Vagina (tissue), 2 donors: ENCODE measurements at regions not wholly inside any gene's neighbourhood (a gene's known extent, or its start where the extent isn't known, plus 50 kb on each side); places are given as distances from the start of the nearest gene placed in this dataset.

Experiments used
- POLR2AphosphoS5 ChIP-seq, 2 donors: sonication (generic); formaldehyde crosslinking; IDR thresholded peaks; one replicate each; pipeline ENCODE4 v1.9.0; 2017; ENCODE audit warnings: antibody characterized with exemption in 2 of 2, mild to moderate bottlenecking in 2 of 2, low read depth in 1 of 2; ENCODE audit not compliant: insufficient read depth in 1 of 2
- TF ChIP-seq, protein P1 (sequence below), 3 experiments: fragments of 450-650 bp in 2 of 3; fragments of 200-600 bp in 1 of 3; sonication (generic) in 1 of 3; IDR thresholded peaks; one replicate each; pipeline ENCODE4 v1.5.1; 2017 to 2019; ENCODE audit warnings: antibody characterized with exemption in 3 of 3, mild to moderate bottlenecking in 2 of 3, moderate library complexity in 2 of 3

GRCh38 chr13:54175466-54175865 is 1146.9 kb downstream of the OLFM4 start:
- TF ChIP-seq, protein P1, sequence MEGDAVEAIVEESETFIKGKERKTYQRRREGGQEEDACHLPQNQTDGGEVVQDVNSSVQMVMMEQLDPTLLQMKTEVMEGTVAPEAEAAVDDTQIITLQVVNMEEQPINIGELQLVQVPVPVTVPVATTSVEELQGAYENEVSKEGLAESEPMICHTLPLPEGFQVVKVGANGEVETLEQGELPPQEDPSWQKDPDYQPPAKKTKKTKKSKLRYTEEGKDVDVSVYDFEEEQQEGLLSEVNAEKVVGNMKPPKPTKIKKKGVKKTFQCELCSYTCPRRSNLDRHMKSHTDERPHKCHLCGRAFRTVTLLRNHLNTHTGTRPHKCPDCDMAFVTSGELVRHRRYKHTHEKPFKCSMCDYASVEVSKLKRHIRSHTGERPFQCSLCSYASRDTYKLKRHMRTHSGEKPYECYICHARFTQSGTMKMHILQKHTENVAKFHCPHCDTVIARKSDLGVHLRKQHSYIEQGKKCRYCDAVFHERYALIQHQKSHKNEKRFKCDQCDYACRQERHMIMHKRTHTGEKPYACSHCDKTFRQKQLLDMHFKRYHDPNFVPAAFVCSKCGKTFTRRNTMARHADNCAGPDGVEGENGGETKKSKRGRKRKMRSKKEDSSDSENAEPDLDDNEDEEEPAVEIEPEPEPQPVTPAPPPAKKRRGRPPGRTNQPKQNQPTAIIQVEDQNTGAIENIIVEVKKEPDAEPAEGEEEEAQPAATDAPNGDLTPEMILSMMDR (IDR thresholded peaks at IDR 0.05) = no peak
- TF ChIP-seq POLR2AphosphoS5 (IDR thresholded peaks at IDR 0.05; ENCODE audit: insufficient read depth in 1 of 2, low read depth in 1 of 2) = no peak
